ENCODE measurements at regions not wholly inside any gene's neighbourhood (a gene's known extent, or its start where the extent isn't known, plus 50 kb on each side); places are given as distances from the start of the nearest gene placed in this dataset.

DNA sequence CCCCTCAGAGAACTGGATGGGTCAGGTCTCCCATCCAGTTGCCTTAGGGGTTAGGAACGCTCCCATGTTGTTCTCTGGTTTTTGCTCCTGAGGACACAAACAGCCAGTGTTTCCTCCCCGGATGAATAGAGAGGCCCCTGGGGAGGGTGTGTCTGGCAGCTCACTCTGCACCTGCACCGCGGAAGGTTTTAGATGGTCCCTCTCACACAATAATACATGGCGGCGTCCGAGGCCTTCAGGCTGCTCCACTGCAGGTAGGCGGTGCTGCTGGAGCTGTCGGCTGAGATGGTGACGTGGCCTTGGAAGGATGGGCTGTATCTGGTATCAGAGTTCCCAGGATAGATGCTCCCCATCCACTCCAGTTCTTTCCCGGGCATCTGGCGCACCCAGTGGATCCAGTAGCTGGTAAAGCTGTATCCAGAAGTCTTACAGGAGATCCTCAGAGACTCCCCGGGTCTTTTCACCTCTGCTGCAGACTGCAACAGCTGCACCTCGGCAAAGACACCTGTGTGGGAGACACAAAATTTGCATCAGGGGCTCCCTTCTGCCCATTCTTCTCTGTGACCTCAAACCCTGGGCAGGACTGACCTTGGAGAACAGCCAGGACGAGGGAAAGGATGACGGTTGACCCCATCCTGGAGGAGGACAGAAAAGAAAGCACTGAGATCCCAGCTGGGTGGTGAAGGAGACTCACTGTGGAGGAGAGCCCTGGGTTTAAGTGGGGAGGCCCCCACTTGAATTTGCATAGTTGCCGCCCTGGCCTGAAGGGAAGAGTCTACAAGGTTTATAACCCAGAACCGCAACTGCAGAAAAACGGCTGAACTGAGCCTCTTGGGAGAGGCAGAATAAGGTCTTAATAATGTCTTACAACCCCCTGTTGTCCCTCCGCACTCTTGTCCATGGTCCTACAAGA is 1324.8 kb downstream of the TMEM121 start:
- TF ChIP-seq, protein P1, sequence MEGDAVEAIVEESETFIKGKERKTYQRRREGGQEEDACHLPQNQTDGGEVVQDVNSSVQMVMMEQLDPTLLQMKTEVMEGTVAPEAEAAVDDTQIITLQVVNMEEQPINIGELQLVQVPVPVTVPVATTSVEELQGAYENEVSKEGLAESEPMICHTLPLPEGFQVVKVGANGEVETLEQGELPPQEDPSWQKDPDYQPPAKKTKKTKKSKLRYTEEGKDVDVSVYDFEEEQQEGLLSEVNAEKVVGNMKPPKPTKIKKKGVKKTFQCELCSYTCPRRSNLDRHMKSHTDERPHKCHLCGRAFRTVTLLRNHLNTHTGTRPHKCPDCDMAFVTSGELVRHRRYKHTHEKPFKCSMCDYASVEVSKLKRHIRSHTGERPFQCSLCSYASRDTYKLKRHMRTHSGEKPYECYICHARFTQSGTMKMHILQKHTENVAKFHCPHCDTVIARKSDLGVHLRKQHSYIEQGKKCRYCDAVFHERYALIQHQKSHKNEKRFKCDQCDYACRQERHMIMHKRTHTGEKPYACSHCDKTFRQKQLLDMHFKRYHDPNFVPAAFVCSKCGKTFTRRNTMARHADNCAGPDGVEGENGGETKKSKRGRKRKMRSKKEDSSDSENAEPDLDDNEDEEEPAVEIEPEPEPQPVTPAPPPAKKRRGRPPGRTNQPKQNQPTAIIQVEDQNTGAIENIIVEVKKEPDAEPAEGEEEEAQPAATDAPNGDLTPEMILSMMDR (IDR thresholded peaks at IDR 0.05; ENCODE audit: extremely low read depth, missing control alignments) = no peak
- DNase-seq (ENCODE audit: low spot score) = peak; percentile 47

DNA sequence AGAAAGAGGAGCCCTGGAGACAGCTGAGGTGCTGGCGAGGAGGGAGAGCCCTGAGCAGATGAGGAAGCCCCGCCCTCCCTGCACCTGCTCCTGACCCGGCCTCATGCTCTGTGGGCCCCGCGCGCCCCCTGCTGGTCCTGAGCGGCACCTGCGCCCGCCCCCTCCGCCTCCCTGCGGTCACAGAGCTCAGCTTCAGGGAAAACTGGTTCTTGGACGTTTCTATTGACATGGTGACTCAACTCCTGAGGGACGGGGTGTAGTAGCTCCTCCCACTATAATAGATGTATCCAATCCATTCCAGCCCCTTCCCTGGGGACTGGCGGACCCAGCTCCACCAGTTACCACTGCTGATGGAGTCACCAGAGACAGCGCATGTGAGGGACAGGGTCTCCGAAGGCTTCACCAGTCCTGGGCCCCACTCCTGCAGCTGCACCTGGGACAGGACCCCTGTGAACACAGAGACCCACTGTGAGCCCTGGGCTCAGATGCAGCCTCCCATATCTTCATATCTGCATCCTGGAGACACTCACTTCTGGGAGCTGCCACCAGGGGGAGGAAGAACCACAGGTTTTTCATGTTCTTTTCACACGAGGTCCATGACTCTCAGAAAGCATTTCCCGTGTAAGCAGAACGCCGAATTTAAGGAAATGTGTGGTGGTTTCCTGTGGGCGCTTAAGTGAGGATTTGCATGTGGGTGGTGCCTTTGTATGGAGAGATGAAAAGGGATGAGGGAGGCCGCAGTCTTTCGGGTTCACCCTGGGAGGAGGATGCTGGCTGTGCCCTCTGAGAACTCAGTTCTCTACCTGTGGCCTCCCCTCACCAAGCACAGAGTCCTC is 1346.4 kb downstream of the TMEM121 start:
- TF ChIP-seq, protein P1 (IDR thresholded peaks at IDR 0.05; ENCODE audit: extremely low read depth, missing control alignments) = peak; percentile 68

GRCh38 chr14:106874350-106874749 is 1348.0 kb downstream of the TMEM121 start:
- TF ChIP-seq, protein P1 (IDR thresholded peaks at IDR 0.05; ENCODE audit: extremely low read depth, missing control alignments) = no peak
- DNase-seq (ENCODE audit: low spot score) = no peak

More for the DNA sequence above, 1346.4 kb downstream of the TMEM121 start:
- peak; percentile 64 for DNase-seq (ENCODE audit: low spot score)

- peak; percentile 48 for DNase-seq (ENCODE audit: low spot score)
- TF ChIP-seq, protein P1 (IDR thresholded peaks at IDR 0.05; ENCODE audit: extremely low read depth, missing control alignments) = peak; percentile 72
Observed at GRCh38 chr14:106875503-106875902, 1349.1 kb downstream of the TMEM121 start.

DNA sequence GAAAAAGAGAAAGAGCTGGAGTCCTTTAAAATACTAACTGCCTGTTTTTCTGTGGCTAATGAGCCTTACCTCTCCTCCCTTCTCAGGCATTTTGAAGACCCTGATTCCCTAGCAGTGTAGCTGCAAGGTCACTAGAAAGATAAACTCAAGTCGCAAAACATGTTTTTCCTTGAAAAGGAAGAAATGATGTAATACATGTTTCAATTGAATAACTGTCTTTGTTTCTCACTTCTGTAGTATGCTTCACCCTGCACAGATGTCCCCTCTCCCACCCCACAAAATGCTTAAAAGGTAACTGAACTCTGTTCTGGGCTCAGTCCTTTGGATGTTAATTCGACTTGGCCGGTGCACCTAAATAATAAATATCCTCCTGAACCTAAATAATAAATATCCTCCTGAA is 1350.3 kb downstream of the TMEM121 start:
- DNase-seq (ENCODE audit: low spot score) = no peak
- TF ChIP-seq, protein P1 (IDR thresholded peaks at IDR 0.05; ENCODE audit: extremely low read depth, missing control alignments) = no peak

DNA sequence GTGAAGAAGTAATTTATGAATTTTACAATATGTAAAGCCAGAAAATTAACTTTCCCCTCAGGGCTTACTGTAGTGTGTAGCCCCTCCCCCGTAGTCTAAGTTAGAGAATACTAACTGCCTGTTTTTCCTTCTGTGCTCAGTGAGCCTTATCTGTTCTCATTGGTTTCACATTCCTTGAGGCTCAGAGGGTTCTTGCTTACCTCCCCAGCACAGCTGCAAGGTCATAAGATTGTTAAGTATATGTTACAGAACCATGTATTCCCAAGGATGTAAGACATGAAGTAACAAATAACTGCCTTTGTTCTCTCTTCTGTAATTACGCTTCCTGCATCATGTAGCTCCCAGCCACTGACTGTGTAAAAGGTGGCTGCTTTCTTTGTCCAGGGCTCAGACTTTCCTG is 1351.1 kb downstream of the TMEM121 start:
- DNase-seq (ENCODE audit: low spot score) = no peak
- TF ChIP-seq, protein P1 (IDR thresholded peaks at IDR 0.05; ENCODE audit: extremely low read depth, missing control alignments) = no peak

DNA sequence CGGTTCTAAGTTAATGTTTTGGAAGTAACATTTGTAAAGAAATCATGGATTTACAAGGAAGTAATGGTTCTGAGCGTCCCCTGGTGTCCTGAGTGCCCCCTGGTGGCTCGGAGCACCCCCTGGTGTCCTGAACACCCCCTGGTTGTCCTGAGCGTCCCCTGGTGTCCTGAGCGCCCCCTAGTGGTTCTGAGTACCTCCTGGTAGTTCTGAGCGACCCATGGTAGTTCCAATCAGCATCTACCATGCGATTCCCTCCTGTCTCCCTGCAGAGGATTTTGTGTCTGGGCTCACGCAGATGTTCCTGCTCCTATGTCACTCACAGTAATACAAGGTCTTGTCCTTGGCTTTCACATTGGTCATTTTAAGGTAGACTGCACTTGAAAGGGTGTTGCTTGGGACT is 1352.9 kb downstream of the TMEM121 start:
- TF ChIP-seq, protein P1 (IDR thresholded peaks at IDR 0.05; ENCODE audit: extremely low read depth, missing control alignments) = peak; percentile 54
- peak; percentile 77 for DNase-seq (ENCODE audit: low spot score)

All from GM20000 (cell line).